GM18519 (cell line): ENCODE measurements at regions not wholly inside any gene's neighbourhood (a gene's known extent, or its start where the extent isn't known, plus 50 kb on each side); places are given as distances from the start of the nearest gene placed in this dataset.
"Not testable (repeated sequence)": the region's sequence is repeated elsewhere in the genome, so short reads cannot be mapped to it uniquely, and the experiment has no call there.

ENCODE experiments used
- ATAC-seq: cut with Tn5 transposase; IDR thresholded peaks from one replicate; pipeline ENCODE4 v1.9.1; 2021; ENCODE audit warnings: mild to moderate bottlenecking, moderate library complexity; ENCODE audit not compliant: unreplicated experiment, low FRiP score

DNA sequence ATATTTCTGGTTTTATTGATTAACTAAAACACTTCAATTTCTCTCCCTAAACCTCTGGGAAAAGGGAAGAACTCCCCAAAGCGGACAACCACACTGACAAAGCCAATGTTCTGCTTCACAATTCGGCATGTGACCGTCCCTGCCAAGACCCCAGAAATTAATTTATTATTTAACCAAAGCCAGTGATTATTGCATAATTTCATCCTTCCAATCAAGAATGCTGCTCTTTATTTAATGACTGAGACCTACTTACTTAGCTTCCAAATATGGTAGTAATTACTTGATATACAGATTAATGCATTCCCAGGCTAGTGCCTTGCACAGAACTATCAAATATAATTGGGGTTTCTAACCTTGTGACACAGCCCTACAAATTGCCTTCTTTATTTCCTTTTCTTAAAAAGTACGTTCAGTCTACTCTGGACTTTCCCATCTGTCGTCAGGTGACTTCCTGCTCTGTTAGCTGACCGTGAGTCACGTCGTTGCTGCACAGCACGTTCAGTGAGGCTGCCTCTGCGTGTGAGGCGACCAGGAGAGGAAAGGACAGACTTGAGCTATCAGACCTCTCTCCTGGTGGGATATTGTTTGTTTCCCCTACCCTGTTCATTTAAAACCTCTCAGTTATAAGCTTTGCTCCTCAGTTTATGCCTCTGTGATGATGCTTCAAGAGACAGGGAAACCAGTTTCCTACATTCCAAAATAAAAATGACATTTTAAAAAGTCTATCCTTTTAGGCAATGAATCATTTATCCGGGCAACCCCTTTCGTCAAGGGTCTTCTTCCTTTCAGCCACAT is 55.7 kb upstream of the TNFAIP3 start:
- peak; percentile 94 for ATAC-seq

- no peak for ATAC-seq
Measured at GRCh38 chr6:137811916-137812553, 55.0 kb upstream of the TNFAIP3 start.

- no peak for ATAC-seq
Measured at GRCh38 chr6:137813308-137813970, 53.6 kb upstream of the TNFAIP3 start.

DNA sequence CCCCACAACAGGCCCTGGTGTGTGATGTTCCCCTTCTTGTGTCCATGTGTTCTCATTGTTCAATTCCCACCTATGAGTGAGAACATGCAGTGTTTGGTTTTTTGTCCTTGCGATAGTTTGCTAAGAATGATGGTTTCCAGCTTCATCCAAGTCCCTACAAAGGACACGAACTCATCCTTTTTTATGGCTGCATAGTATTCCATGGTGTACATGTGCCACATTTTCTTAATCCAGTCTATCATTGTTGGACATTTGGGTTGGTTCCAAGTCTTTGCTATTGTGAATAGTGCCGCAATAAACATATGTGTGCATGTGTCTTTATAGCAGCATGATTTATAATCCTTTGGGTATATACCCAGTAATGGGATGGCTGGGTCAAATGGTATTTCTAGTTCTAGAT is 53.0 kb upstream of the TNFAIP3 start:
- ATAC-seq: not testable (repeated sequence)

GRCh38 chr6:137815692-137816091 is 51.4 kb upstream of the TNFAIP3 start:
- ATAC-seq: no peak

GRCh38 chr6:137816133-137816579 is 50.9 kb upstream of the TNFAIP3 start:
- ATAC-seq: no peak

GRCh38 chr6:137816688-137817618 is 50.1 kb upstream of the TNFAIP3 start:
- no peak for ATAC-seq
